GM12891 (cell line): ENCODE measurements at regions not wholly inside any gene's neighbourhood (a gene's known extent, or its start where the extent isn't known, plus 50 kb on each side); places are given as distances from the start of the nearest gene placed in this dataset.

Experiments used
- POLR2A ChIP-seq: IDR thresholded peaks from 2 replicates; pipeline ENCODE4 v1.6.1; 2011; ENCODE audit warnings: low read depth, low read length, control low read depth
- TAF1 ChIP-seq: IDR thresholded peaks from 2 replicates; pipeline ENCODE4 v1.6.1; 2011; ENCODE audit warnings: low read depth, low read length, control low read depth

DNA sequence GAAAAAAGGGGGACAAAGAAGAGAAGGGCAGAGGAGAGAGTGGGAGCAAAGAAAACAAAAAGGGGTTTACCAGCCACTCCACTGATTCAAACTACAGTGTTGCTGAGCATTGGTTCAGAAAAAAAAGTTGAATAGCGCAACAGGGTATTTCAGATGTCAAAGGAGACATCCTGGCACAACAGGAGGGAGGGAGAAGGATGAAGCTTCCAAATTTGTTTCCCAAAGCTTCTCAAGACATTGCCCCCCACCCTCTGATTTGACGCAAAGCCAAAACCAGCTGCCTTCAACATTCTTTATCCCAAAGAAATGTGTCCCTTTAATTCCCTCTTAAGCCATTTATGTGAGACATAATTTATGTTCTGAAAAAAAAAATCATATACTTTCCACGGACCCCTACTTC, 105.5 kb upstream of the TNC start:
- no peak for TF ChIP-seq TAF1
- TF ChIP-seq POLR2A: no peak
